Loucy (cell line): ENCODE measurements at regions not wholly inside any gene's neighbourhood (a gene's known extent, or its start where the extent isn't known, plus 50 kb on each side); places are given as distances from the start of the nearest gene placed in this dataset.

Experiments used
- H2AFZ ChIP-seq: fragments of 200-600 bp; sonication (generic); 2 replicates; pipeline ENCODE4 v1.6.0; 2016; ENCODE audit warnings: antibody characterized with exemption, mild to moderate bottlenecking, low read length, moderate library complexity
- H3F3A ChIP-seq: fragments of 200-600 bp; 2 replicates; pipeline ENCODE4 v1.6.0; 2016; ENCODE audit warnings: antibody characterized with exemption, low read depth, mild to moderate bottlenecking
- H3K27me3 ChIP-seq: fragments of 200-600 bp; sonication (generic); 2 replicates; pipeline ENCODE4 v1.6.1; 2014; ENCODE audit warnings: low read length, mild to moderate bottlenecking; ENCODE audit not compliant: insufficient read depth, poor library complexity, severe bottlenecking
- H3K36me3 ChIP-seq: fragments of 200-600 bp; sonication (generic); 2 replicates; pipeline ENCODE4 v1.6.1; 2016; ENCODE audit warnings: low read length; ENCODE audit not compliant: insufficient read depth
- H3K4me1 ChIP-seq: fragments of 200-600 bp; sonication (generic); 2 replicates; pipeline ENCODE4 v1.5.1; 2014; ENCODE audit warnings: low read length, mild to moderate bottlenecking; ENCODE audit not compliant: insufficient read depth, poor library complexity, severe bottlenecking
- H3K4me2 ChIP-seq: fragments of 200-600 bp; sonication (generic); 2 replicates; pipeline ENCODE4 v1.6.0; 2014; ENCODE audit warnings: antibody characterized with exemption, low read length, low read depth, mild to moderate bottlenecking; ENCODE audit not compliant: poor library complexity, severe bottlenecking
- H3K4me3 ChIP-seq: fragments of 200-600 bp; sonication (generic); 2 replicates; pipeline ENCODE4 v1.5.1; 2014; ENCODE audit warnings: low read length, mild to moderate bottlenecking, mixed read lengths; ENCODE audit not compliant: poor library complexity, severe bottlenecking
- H3K79me2 ChIP-seq: fragments of 200-600 bp; sonication (generic); 2 replicates; pipeline ENCODE4 v1.6.1; 2014; ENCODE audit warnings: low read length; ENCODE audit not compliant: insufficient read depth
- H3K9ac ChIP-seq: fragments of 200-600 bp; sonication (generic); 2 replicates; pipeline ENCODE4 v1.6.0; 2014; ENCODE audit warnings: mild to moderate bottlenecking, low read depth, low read length, moderate library complexity; ENCODE audit not compliant: poor library complexity, severe bottlenecking
- H3K9me2 ChIP-seq: fragments of 200-600 bp; sonication (generic); replicated peaks from 2 replicates; pipeline ENCODE4 v1.6.1; 2016; ENCODE audit warnings: low read depth, low read length, mixed read lengths
- H3K9me3 ChIP-seq: fragments of 200-600 bp; sonication (generic); 2 replicates; pipeline ENCODE4 v1.6.1; 2014; ENCODE audit warnings: mild to moderate bottlenecking, antibody characterized with exemption, low read length, low read depth; ENCODE audit not compliant: insufficient read depth
- H4K20me1 ChIP-seq: fragments of 200-600 bp; sonication (generic); 2 replicates; pipeline ENCODE4 v1.6.0; 2014; ENCODE audit warnings: antibody characterized with exemption, low read length, mild to moderate bottlenecking; ENCODE audit not compliant: insufficient read depth, poor library complexity, severe bottlenecking
- CTCF ChIP-seq: fragments of 200-600 bp; sonication (generic); conservative IDR thresholded peaks from 2 replicates; pipeline ENCODE4 v1.5.1; 2014; ENCODE audit warnings: mild to moderate bottlenecking, antibody characterized with exemption, low read length
- EZH2phosphoT487 ChIP-seq: fragments of 200-600 bp; IDR thresholded peaks from 2 replicates; pipeline ENCODE4 v1.6.1; 2018; ENCODE audit warnings: antibody characterized with exemption, mild to moderate bottlenecking, moderate library complexity, borderline replicate concordance

- TF ChIP-seq CTCF (no peak), EZH2phosphoT487 (no peak)
- Histone ChIP-seq H3K79me2 (no peaks in the 10 kb centered on the region), H3K9me3 (no peaks in the 10 kb centered on the region), H4K20me1 (no peaks in the 10 kb centered on the region), H3K4me1 (no peaks in the 10 kb centered on the region), H3K4me2 (no peak overlapping the region), H3K4me3 (no peak overlapping the region), H2AFZ (no peak overlapping the region), H3F3A (no peaks in the 10 kb centered on the region), H3K9ac (no peak overlapping the region), H3K36me3 (no peaks in the 10 kb centered on the region), H3K9me2 (no peaks in the 10 kb centered on the region), H3K27me3 (no peaks in the 10 kb centered on the region)
Observed at GRCh38 chrX:76228499-76228898, 55.6 kb downstream of the PBDC1 start.

GRCh38 chrX:76248901-76249300 lies 76.0 kb downstream of the PBDC1 start:
- H3K36me3 ChIP-seq: no peaks in the 10 kb centered on the region

GRCh38 chrX:76253432-76253831 lies 80.6 kb downstream of the PBDC1 start:
- no peaks in the 10 kb centered on the region for H3F3A ChIP-seq
- no peaks in the 10 kb centered on the region for H3K79me2 ChIP-seq
- no peaks in the 10 kb centered on the region for H4K20me1 ChIP-seq
- peak; percentile 56 for TF ChIP-seq CTCF
- TF ChIP-seq EZH2phosphoT487: no peak
- no peaks in the 10 kb centered on the region for H3K4me1 ChIP-seq
- no peaks in the 10 kb centered on the region for H3K27me3 ChIP-seq
- H3K9ac ChIP-seq: no peak overlapping the region
- no peaks in the 10 kb centered on the region for H3K36me3 ChIP-seq
- H3K4me2 ChIP-seq: no peak overlapping the region
- H3K4me3 ChIP-seq: no peak overlapping the region
- H2AFZ ChIP-seq: no peak overlapping the region
- no peaks in the 10 kb centered on the region for H3K9me2 ChIP-seq
- H3K9me3 ChIP-seq: no peaks in the 10 kb centered on the region

More at GRCh38 chrX:76248901-76249300, 76.0 kb downstream of the PBDC1 start:
- Histone ChIP-seq H3K4me3 (no peak overlapping the region), H4K20me1 (no peaks in the 10 kb centered on the region), H3K9me2 (no peaks in the 10 kb centered on the region), H3K4me1 (no peaks in the 10 kb centered on the region), H3F3A (no peaks in the 10 kb centered on the region), H2AFZ (no peak overlapping the region), H3K27me3 (no peaks in the 10 kb centered on the region), H3K9me3 (no peaks in the 10 kb centered on the region), H3K9ac (no peak overlapping the region), H3K4me2 (no peak overlapping the region), H3K79me2 (no peaks in the 10 kb centered on the region)
- no peak for TF ChIP-seq CTCF
- TF ChIP-seq EZH2phosphoT487: no peak
